ENCODE measurements at regions not wholly inside any gene's neighbourhood (a gene's known extent, or its start where the extent isn't known, plus 50 kb on each side); places are given as distances from the start of the nearest gene placed in this dataset.

- TF ChIP-seq CTCF (IDR thresholded peaks at IDR 0.05; ENCODE audit: poor library complexity) (no peak), EZH2 (IDR thresholded peaks at IDR 0.05; ENCODE audit: borderline replicate concordance) (no peak)
Measured at GRCh38 chr14:99079061-99079727, 192.8 kb downstream of the BCL11B start.
